Neural cell (in vitro differentiated cells): ENCODE measurements at regions not wholly inside any gene's neighbourhood (a gene's known extent, or its start where the extent isn't known, plus 50 kb on each side); places are given as distances from the start of the nearest gene placed in this dataset.

Experiments
- H2AFZ ChIP-seq: fragments of 200-600, 300-800 bp; sonication (generic), shearing (Covaris generic); 2 replicates; pipeline ENCODE4 v1.6.0; 2014; ENCODE audit warnings: low read depth, mild to moderate bottlenecking, antibody characterized with exemption, low read length, moderate library complexity
- H3F3A ChIP-seq: fragments of 200-600 bp; shearing (Covaris generic); 2 replicates; pipeline ENCODE4 v1.6.1; 2016; ENCODE audit warnings: mild to moderate bottlenecking, moderate library complexity, mixed read lengths, antibody characterized with exemption, low read length; ENCODE audit not compliant: insufficient read depth, poor library complexity, severe bottlenecking
- H3K27ac ChIP-seq: fragments of 200-600, 300-800 bp; sonication (generic), shearing (Covaris generic); 2 replicates; pipeline ENCODE4 v1.5.1; 2014; ENCODE audit warnings: mild to moderate bottlenecking, low read length, moderate library complexity
- H3K27me3 ChIP-seq: fragments of 300-800, 200-600 bp; sonication (generic), shearing (Covaris generic); 2 replicates; pipeline ENCODE4 v1.6.0; 2014; ENCODE audit warnings: mild to moderate bottlenecking, low read depth, low read length, moderate library complexity; ENCODE audit not compliant: insufficient read depth
- H3K36me3 ChIP-seq: fragments of 300-800, 200-600 bp; sonication (generic), shearing (Covaris generic); 2 replicates; pipeline ENCODE4 v1.5.1; 2014; ENCODE audit warnings: mild to moderate bottlenecking, antibody characterized with exemption, low read length, moderate library complexity; ENCODE audit not compliant: insufficient read depth
- H3K4me2 ChIP-seq: fragments of 300-800, 200-600 bp; sonication (generic), shearing (Covaris generic); 2 replicates; pipeline ENCODE4 v1.6.0; 2014; ENCODE audit warnings: mild to moderate bottlenecking, low read length
- H3K4me3 ChIP-seq: fragments of 300-800, 200-600 bp; sonication (generic), shearing (Covaris generic); 2 replicates; pipeline ENCODE4 v1.5.1; 2014; ENCODE audit warnings: mild to moderate bottlenecking, low read length, moderate library complexity
- H3K79me2 ChIP-seq: fragments of 200-600 bp; shearing (Covaris generic); replicated peaks from 2 replicates; pipeline ENCODE4 v1.6.0; 2014; ENCODE audit warnings: mild to moderate bottlenecking, low read length, moderate library complexity; ENCODE audit not compliant: insufficient read depth
- H3K9ac ChIP-seq: fragments of 300-800, 200-600 bp; sonication (generic), shearing (Covaris generic); 2 replicates; pipeline ENCODE4 v1.6.1; 2016; ENCODE audit warnings: mild to moderate bottlenecking, low read length, mixed read lengths
- H3K9me2 ChIP-seq: fragments of 200-600 bp; shearing (Covaris generic); 2 replicates; pipeline ENCODE4 v1.6.1; 2016; ENCODE audit warnings: mild to moderate bottlenecking, low read length, mixed read lengths; ENCODE audit not compliant: insufficient read depth
- H3K9me3 ChIP-seq: fragments of 200-600, 300-800 bp; sonication (generic), shearing (Covaris generic); 2 replicates; pipeline ENCODE4 v1.6.1; 2016; ENCODE audit warnings: mild to moderate bottlenecking, mixed run types, low read length, moderate library complexity, mixed read lengths
- H4K20me1 ChIP-seq: fragments of 200-600 bp; shearing (Covaris generic); 2 replicates; pipeline ENCODE4 v1.6.1; 2016; ENCODE audit warnings: mild to moderate bottlenecking, mixed run types; ENCODE audit not compliant: insufficient read depth
- CTCF ChIP-seq: fragments of 450-650 bp; IDR thresholded peaks from 2 replicates; pipeline ENCODE4 v1.5.1; 2014; ENCODE audit warnings: antibody characterized with exemption, mild to moderate bottlenecking, moderate library complexity; ENCODE audit not compliant: poor library complexity, severe bottlenecking
- EP300 ChIP-seq: fragments of 450-650 bp; conservative IDR thresholded peaks from 2 replicates; pipeline ENCODE4 v1.6.1; 2014; ENCODE audit warnings: antibody characterized with exemption, mild to moderate bottlenecking, moderate library complexity; ENCODE audit not compliant: poor library complexity, severe bottlenecking
- EZH2 ChIP-seq: fragments of 200-600, 300-800 bp; shearing (Covaris generic), sonication (generic); IDR thresholded peaks from 2 replicates; pipeline ENCODE4 v1.6.1; 2014; ENCODE audit warnings: antibody characterized with exemption, low read length, borderline replicate concordance, mild to moderate bottlenecking; ENCODE audit not compliant: insufficient read depth, poor library complexity, severe bottlenecking
- MXI1 ChIP-seq: fragments of 450-650 bp; conservative IDR thresholded peaks from 2 replicates; pipeline ENCODE4 v1.6.1; 2014; ENCODE audit warnings: antibody characterized with exemption, mild to moderate bottlenecking; ENCODE audit not compliant: poor library complexity, severe bottlenecking
- POLR2AphosphoS5 ChIP-seq: IDR thresholded peaks from 2 replicates; pipeline ENCODE4 v1.6.1; 2012
- RAD21 ChIP-seq: fragments of 450-650 bp; conservative IDR thresholded peaks from 2 replicates; pipeline ENCODE4 v1.6.1; 2014; ENCODE audit warnings: antibody characterized with exemption, mild to moderate bottlenecking, moderate library complexity
- REST ChIP-seq: IDR thresholded peaks from 2 replicates; pipeline ENCODE4 v1.6.1; 2012; ENCODE audit warnings: borderline replicate concordance
- SMC3 ChIP-seq: fragments of 450-650 bp; conservative IDR thresholded peaks from 2 replicates; pipeline ENCODE4 v1.6.1; 2014; ENCODE audit warnings: antibody characterized with exemption, mild to moderate bottlenecking, moderate library complexity; ENCODE audit not compliant: poor library complexity
- TAF1 ChIP-seq: IDR thresholded peaks from 2 replicates; pipeline ENCODE4 v1.6.1; 2012; ENCODE audit warnings: low read depth

GRCh38 chr5:3122216-3122615, 370.7 kb upstream of the IRX2 start:
- no peaks in the 10 kb centered on the region for H4K20me1 ChIP-seq
- H3F3A ChIP-seq = no peaks in the 10 kb centered on the region
- H3K4me2 ChIP-seq = no peak overlapping the region
- H3K9me3 ChIP-seq = no peaks in the 10 kb centered on the region
- no peaks in the 10 kb centered on the region for H3K79me2 ChIP-seq
- H3K9me2 ChIP-seq = no peaks in the 10 kb centered on the region
- no peak overlapping the region for H2AFZ ChIP-seq
- TF ChIP-seq EP300 = no peak
- TF ChIP-seq SMC3 = no peak
- H3K27ac ChIP-seq = no peak overlapping the region
- no peak overlapping the region for H3K9ac ChIP-seq
- peaks cover 52% of the 10 kb centered on the region for H3K27me3 ChIP-seq
- no peak overlapping the region for H3K4me3 ChIP-seq
- no peaks in the 10 kb centered on the region for H3K36me3 ChIP-seq

- Histone ChIP-seq H3K9me2 (no peaks in the 10 kb centered on the region), H3K79me2 (no peaks in the 10 kb centered on the region), H3K9me3 (no peaks in the 10 kb centered on the region), H3K27me3 (peaks cover 56% of the 10 kb centered on the region), H3K27ac (no peak overlapping the region), H2AFZ (no peak overlapping the region), H3K4me3 (no peak overlapping the region), H3K9ac (no peak overlapping the region), H3F3A (no peaks in the 10 kb centered on the region), H3K4me2 (no peak overlapping the region), H4K20me1 (no peaks in the 10 kb centered on the region), H3K36me3 (no peaks in the 10 kb centered on the region)
- TF ChIP-seq EZH2 = no peak
- no peak for TF ChIP-seq REST
- no peak for TF ChIP-seq POLR2AphosphoS5
- TF ChIP-seq EP300 = no peak
- TF ChIP-seq SMC3 = no peak
- no peak for TF ChIP-seq RAD21
- TF ChIP-seq TAF1 = no peak
- no peak for TF ChIP-seq CTCF
- TF ChIP-seq MXI1 = no peak
Measured at GRCh38 chr5:3121813-3122212, 370.3 kb upstream of the IRX2 start.

GRCh38 chr5:3120028-3120427, 368.6 kb upstream of the IRX2 start:
- Histone ChIP-seq H3K27me3 (peaks cover 67% of the 10 kb centered on the region), H3K79me2 (no peaks in the 10 kb centered on the region), H3K9me2 (no peaks in the 10 kb centered on the region), H2AFZ (no peak overlapping the region), H3K36me3 (no peaks in the 10 kb centered on the region), H3K4me2 (no peak overlapping the region), H3F3A (no peaks in the 10 kb centered on the region), H3K9ac (no peak overlapping the region), H4K20me1 (no peaks in the 10 kb centered on the region), H3K9me3 (no peaks in the 10 kb centered on the region), H3K4me3 (no peak overlapping the region), H3K27ac (no peak overlapping the region)
- TF ChIP-seq TAF1 (no peak), EP300 (no peak), SMC3 (no peak), REST (no peak), EZH2 (no peak), RAD21 (no peak), CTCF (no peak), POLR2AphosphoS5 (no peak), MXI1 (no peak)
